ENCODE measurements at regions not wholly inside any gene's neighbourhood (a gene's known extent, or its start where the extent isn't known, plus 50 kb on each side); places are given as distances from the start of the nearest gene placed in this dataset.

DNA sequence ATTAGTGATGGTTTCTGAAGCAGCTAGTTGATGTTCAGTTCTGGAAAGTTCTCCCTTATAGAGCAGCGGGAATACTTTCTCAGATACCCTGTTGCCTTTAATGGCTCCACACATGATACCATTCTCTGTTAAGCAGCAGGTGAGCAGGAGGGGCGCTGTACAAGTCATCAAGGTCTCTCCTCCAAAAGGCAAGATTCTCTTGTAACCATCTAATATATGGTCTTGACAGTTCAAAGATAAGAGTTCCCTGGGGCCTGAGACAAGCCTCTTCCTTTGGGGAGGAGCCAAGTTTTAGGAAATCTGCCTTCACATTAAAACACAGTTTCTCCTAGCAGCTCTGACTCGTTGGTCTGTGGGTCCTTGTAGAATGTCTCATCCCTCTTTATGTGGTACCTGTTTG is 258.2 kb downstream of the QKI start:
- TF ChIP-seq ZNF274 (IDR thresholded peaks at IDR 0.05; ENCODE audit: low read depth, low read length), result no peak
- no peak overlapping the region for H3K4me3 ChIP-seq (ENCODE audit: low read length)

DNA sequence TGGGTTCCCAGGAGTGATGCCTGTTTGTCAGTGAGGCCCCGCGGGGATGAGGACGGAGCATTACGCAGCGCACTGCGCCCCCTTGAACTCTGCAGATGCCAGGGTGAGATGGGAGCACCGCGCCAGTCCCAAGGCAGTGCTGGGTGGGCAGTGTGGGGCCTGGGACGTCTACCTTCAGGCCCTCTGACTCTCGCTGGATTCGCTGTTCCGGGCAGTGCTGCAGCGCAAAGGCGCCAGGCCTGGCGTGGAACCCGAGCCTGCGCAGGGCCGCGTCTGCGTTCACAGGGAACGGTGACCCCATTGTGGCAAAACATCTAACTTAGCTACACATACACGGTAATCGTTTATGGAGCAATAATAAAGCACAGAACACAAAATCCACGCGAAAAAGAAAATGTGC is 257.3 kb downstream of the QKI start:
- TF ChIP-seq ZNF274 (IDR thresholded peaks at IDR 0.05; ENCODE audit: low read depth, low read length), result no peak
- no peak overlapping the region for H3K4me3 ChIP-seq (ENCODE audit: low read length)

DNA sequence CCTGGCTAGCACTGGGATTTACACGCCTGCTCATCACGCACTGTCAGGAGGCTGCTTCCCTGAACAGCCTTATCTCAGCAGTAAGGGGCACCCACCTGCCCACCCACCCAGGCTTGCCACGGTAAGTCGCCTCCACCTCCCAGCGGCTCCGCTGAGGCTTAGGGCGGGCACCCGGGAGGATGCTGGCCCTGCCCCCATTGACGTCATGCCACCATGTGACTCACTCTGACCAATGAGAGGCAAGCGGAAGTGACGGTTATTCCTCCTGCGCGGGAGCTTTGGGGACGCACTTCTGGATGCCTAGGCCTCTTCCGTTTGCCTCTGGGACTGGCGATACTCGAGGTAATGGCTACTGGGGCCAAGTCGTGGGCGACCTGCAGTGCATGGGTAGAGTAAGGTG is 256.8 kb downstream of the QKI start:
- H3K4me3 ChIP-seq (ENCODE audit: low read length), result no peak overlapping the region
- TF ChIP-seq ZNF274 (IDR thresholded peaks at IDR 0.05; ENCODE audit: low read depth, low read length), result no peak

- no peak for TF ChIP-seq ZNF274 (IDR thresholded peaks at IDR 0.05; ENCODE audit: low read depth, low read length)
Observed at GRCh38 chr6:163670336-163670735, 255.8 kb downstream of the QKI start.

DNA sequence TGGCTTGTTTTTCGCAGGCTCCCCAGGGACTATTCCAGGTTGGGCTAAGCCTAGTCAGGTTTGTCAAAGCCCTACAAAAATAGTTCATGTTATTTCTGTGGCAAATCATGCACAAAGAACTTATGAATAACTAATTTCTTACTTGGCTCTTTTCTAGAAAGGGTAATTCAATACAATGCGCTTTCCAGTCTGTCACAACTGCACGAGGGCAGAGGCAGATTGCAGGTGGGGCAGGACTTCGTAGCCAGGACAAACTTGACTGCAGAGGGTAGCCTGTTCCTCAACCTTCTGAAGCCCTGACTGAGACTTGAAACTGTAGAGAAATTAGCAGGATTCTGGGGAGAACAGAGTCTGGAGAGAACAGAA is 253.5 kb downstream of the QKI start:
- H3K4me3 ChIP-seq (ENCODE audit: low read length), result no peak overlapping the region; the same call in 1 of the 2 replicates
- no peak for TF ChIP-seq ZNF274 (IDR thresholded peaks at IDR 0.05; ENCODE audit: low read depth, low read length)

More at GRCh38 chr6:163670336-163670735, 255.8 kb downstream of the QKI start:
- no peak overlapping the region for H3K4me3 ChIP-seq (ENCODE audit: low read length)

DNA sequence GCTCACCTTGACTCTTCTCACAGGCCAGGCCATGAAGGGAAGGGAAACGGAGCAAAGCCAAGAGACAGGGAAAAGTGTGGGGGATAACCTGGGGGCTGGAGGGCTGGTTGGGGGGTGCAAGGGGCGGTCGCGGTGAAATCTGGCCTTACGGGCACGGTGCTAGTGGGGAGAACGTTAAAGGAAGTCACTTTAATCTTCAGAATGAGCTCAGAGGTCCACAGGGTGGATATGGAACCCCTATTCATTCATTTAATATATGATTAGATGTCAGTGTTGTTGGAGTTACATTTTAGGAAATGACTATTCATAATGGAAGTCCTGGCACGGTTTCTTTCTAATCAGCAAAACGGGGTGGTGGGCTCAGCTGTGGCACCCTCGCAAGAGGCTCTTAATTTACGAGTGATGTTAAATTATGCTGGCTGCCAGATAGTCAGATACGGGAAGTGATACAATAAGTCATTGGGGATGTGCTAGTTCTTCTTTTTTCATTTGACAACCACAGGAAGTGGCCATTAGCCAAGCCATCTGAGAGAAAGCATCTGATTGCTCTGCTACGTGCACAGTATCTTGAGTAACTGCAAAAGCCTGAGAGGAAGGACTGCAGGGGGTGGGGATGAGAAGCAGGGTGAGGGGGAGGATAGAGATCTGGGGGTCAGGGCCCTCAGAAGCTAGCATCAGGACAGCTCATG is 253.0 kb downstream of the QKI start:
- no peak overlapping the region for H3K4me3 ChIP-seq (ENCODE audit: low read length)
- TF ChIP-seq ZNF274 (IDR thresholded peaks at IDR 0.05; ENCODE audit: low read depth, low read length), result no peak

GRCh38 chr6:163665464-163665863 is 250.9 kb downstream of the QKI start:
- H3K4me3 ChIP-seq (ENCODE audit: low read length), result no peak overlapping the region
- no peak for TF ChIP-seq ZNF274 (IDR thresholded peaks at IDR 0.05; ENCODE audit: low read depth, low read length)

DNA sequence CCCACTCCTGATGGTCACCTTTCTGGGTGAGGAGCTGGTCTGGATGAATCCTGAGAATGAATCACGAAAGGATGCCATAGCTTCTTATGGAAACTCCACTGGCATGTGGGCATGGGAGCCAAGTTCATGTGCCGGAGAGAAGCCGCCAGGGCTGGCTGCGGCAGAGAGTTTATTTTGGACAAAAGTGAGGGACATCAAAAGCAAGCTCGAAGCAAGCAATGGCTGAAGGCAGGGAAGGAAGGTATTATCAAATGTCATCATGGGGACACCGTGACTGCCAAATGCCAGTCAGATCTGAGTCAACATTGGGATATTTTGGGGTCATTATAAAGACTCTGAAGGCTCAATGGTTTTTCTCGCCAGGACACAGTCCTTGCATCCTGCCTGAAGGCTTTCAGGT is 249.1 kb downstream of the QKI start:
- no peak for TF ChIP-seq ZNF274 (IDR thresholded peaks at IDR 0.05; ENCODE audit: low read depth, low read length)
- H3K4me3 ChIP-seq (ENCODE audit: low read length), result no peak overlapping the region

DNA sequence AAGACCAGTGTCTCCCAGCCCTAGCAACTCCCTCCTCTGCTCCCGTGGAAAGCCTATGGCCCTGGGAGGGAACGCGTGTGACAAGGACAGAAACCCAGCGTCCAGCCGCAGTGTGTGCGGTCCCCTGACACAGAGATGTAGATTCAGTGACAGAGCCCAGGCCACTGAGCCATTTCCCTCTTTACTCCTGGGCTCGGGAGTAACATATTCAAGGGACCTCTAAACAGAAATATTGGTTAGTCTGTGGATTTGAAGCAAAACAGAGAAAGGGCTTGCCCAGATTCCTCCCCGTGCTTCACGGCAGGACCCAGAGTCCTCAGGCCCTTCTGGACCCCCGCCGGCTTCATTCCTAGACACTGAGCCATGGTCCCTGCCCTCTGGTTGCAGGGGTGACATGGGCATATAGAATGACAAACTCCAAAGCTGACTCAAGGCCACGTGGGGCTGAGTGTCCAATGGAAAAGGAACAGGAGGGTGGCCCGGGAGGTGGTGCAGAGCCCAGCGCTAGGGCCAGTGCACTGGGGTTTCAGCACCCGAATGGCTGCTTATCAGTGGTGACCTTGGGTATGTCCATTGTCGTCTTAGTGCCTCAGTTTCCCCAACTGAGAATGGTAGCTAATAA is 248.2 kb downstream of the QKI start:
- no peak for TF ChIP-seq ZNF274 (IDR thresholded peaks at IDR 0.05; ENCODE audit: low read depth, low read length)
- H3K4me3 ChIP-seq (ENCODE audit: low read length), result no peak overlapping the region

- TF ChIP-seq ZNF274 (IDR thresholded peaks at IDR 0.05; ENCODE audit: low read depth, low read length), result no peak
Observed at GRCh38 chr6:163661272-163661671, 246.8 kb downstream of the QKI start.

DNA sequence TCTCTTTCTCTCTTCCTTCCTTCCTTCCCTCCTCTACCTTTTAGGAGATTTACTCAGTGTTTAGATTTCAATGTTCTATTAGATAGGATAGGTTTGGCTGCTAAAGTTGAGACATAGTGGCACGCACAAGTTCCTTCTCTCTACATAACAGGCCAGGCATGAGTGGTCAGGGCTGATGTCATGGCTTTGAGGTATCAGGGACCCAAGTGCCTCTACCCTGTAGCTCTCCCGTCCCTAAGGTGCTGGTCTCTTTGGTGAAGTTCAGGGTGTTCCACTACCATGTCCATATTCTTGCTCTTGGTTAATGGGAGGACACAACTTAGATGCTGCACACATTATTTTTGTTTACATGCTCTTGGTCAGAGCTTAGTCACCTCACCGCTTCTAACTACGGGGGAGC is 245.3 kb downstream of the QKI start:
- TF ChIP-seq ZNF274 (IDR thresholded peaks at IDR 0.05; ENCODE audit: low read depth, low read length), result no peak
- no peak overlapping the region for H3K4me3 ChIP-seq (ENCODE audit: low read length)

More at GRCh38 chr6:163661272-163661671, 246.8 kb downstream of the QKI start:
- H3K4me3 ChIP-seq (ENCODE audit: low read length), result no peak overlapping the region

DNA sequence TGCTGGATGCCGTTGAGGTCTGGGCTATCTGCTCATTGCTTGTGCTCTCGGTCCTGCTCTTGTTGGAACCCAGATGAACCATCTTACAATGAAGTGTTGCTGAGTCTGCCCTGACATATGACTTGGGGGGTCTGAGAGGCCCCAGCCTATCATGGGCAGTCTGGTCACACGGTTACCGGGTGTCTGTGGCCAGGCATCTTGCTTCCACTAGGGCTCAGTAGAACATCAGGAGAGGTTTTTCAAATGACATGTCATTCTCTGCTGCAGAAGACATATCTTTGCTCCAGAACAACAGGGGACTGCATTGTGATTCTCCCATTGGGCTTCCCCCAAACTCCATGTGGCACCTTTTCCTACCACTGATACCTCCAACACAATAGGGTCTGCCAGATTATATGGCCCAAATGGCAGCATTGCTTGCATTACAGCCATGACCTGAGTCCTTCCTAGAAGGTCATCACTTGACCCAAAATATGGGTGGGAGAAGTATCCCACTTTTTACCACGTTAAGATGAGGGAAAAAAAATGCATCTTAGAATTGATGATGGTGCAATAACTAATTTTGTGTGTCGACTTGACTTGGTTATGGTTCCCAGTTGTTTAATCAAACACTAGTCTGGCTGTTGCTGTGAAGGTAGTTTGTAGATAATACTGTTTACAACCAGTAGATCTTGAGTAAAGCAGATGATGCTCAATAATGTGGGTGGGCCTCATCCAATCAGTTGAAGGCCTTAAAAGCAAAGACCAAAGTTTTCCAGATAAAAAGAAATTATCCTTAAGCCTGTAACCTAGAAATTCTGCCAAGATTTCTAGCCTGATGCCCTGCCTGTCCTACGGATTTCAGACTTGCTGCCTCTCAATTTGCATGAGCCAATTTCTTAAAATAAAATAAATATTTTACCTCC is 241.0 kb downstream of the QKI start:
- no peak for TF ChIP-seq ZNF274 (IDR thresholded peaks at IDR 0.05; ENCODE audit: low read depth, low read length)
- no peak overlapping the region for H3K4me3 ChIP-seq (ENCODE audit: low read length)

DNA sequence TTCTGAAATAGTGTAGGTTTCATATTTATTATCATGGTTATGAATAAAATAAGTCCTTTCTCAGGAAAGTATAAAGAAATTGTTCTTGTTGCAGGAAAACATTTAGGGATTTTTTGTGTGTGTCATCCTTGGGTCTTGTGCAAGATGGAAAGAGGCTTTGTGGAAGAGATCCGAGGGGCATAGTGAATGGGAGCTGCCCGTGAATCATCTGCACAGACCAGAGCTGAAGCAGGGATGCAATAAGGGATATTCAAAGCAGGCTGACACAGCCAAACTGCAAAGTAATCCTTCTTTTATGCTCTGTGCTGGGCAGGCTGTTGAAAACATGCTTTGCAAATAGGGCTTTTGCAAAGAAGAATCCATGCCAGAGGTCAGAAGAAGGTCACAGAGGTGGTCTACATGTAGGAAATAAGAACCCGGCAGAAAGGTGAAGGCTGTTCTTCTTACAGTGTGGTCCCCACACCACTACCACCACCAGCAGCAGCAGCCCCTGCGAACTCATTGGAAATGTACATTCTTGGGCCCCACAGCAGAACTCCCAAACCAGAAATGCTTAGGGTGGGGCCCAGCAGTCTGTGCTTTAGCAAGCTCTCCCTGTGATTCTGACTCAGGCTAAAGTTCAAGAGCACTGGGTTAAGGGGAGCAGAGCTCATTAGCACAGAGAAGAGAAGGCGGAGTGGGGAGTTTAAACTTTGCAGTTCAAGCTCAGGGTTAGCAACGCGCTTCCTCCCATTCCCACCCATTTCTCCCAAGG is 237.6 kb downstream of the QKI start:
- H3K4me3 ChIP-seq (ENCODE audit: low read length), result no peak overlapping the region
- TF ChIP-seq ZNF274 (IDR thresholded peaks at IDR 0.05; ENCODE audit: low read depth, low read length), result no peak

DNA sequence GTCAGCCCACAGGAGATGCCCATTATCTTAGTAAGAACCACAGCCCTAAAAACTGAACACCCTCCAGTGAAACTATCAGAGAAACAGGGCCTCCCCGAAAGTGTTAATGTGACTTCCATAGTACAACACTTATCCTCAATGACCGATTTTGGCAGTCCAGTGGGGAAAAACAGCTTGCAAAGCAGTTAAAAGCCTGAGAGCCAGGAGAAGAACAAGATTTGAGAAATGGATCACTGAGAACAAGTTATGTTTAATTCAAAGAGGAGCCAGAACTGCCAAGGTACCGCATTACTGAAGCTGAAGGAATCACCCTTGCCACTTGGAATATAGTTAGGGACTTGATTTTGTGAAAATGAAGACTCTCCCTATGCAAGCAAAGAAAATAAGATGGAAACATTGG is 236.9 kb downstream of the QKI start:
- H3K4me3 ChIP-seq (ENCODE audit: low read length), result no peak overlapping the region
- TF ChIP-seq ZNF274 (IDR thresholded peaks at IDR 0.05; ENCODE audit: low read depth, low read length), result no peak
